ENCODE measurements at regions not wholly inside any gene's neighbourhood (a gene's known extent, or its start where the extent isn't known, plus 50 kb on each side); places are given as distances from the start of the nearest gene placed in this dataset.

GRCh38 chr5:120229036-120229435 lies 235.1 kb upstream of the PRR16 start:
- TF ChIP-seq CTCF (IDR thresholded peaks at IDR 0.05) (no peak), POLR2A (IDR thresholded peaks at IDR 0.05) (no peak)
